Parathyroid adenoma (tissue), 2 donors: ENCODE measurements at regions not wholly inside any gene's neighbourhood (a gene's known extent, or its start where the extent isn't known, plus 50 kb on each side); places are given as distances from the start of the nearest gene placed in this dataset.

Source experiments
- H2AFZ ChIP-seq: fragments of 300-600 bp; sonication (generic); one replicate; pipeline ENCODE4 v1.7.0; 2017; ENCODE audit warnings: antibody characterized with exemption, mild to moderate bottlenecking
- H3K27ac ChIP-seq: fragments of 300-600 bp; sonication (generic); one replicate; pipeline ENCODE4 v1.7.0; 2017
- H3K27me3 ChIP-seq: fragments of 300-600 bp; sonication (generic); one replicate; pipeline ENCODE4 v1.7.0; 2017; ENCODE audit warnings: low read length; ENCODE audit not compliant: control insufficient read depth, insufficient read depth
- H3K36me3 ChIP-seq: fragments of 300-600 bp; sonication (generic); one replicate; pipeline ENCODE4 v1.7.0; 2017; ENCODE audit warnings: low read length; ENCODE audit not compliant: control insufficient read depth, insufficient read depth
- H3K4me1 ChIP-seq: fragments of 300-600 bp; sonication (generic); one replicate; pipeline ENCODE4 v1.7.0; 2017; ENCODE audit warnings: control low read depth
- H3K4me2 ChIP-seq: fragments of 300-600 bp; sonication (generic); one replicate; pipeline ENCODE4 v1.7.0; 2017; ENCODE audit warnings: low read length
- H3K4me3 ChIP-seq: fragments of 300-600 bp; sonication (generic); one replicate; pipeline ENCODE4 v1.7.0; 2017; ENCODE audit warnings: low read depth, low read length
- H3K79me2 ChIP-seq: fragments of 300-600 bp; sonication (generic); one replicate; pipeline ENCODE4 v1.7.0; 2017; ENCODE audit warnings: control low read depth
- H3K9ac ChIP-seq: fragments of 300-600 bp; sonication (generic); one replicate; pipeline ENCODE4 v1.7.0; 2017; ENCODE audit warnings: mild to moderate bottlenecking
- H3K9me3 ChIP-seq: fragments of 300-600 bp; sonication (generic); one replicate; pipeline ENCODE4 v1.7.0; 2017; ENCODE audit warnings: low read length; ENCODE audit not compliant: control insufficient read depth
- TF ChIP-seq, protein P1 (sequence below): fragments of 300-600 bp; sonication (generic); IDR thresholded peaks from one replicate; pipeline ENCODE4 v1.7.0; 2017; ENCODE audit warnings: antibody characterized with exemption, mild to moderate bottlenecking
- donor health status: primary hyperparathyroidism.

DNA sequence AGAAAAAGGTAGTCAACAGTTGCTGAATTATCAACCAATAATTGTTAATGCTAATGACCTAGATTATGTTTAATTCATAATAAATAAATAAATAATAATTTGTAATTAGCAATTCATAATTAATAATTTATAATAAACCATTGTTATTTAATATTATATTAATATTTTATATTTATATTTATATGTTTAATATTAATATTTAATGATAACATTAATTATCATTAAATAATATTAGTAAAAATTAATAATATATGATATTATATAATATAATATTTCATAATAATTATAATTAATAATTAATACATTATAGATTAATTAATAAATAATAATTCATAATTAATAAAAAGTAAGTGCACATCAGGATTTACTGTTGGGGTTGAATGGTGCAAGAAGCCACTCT is 389.4 kb upstream of the RGPD4 start:
- no peaks in the 10 kb centered on the region for H3K27me3 ChIP-seq
- H3K4me3 ChIP-seq: no peak overlapping the region
- no peaks in the 10 kb centered on the region for H3K4me1 ChIP-seq
- H3K27ac ChIP-seq: no peak overlapping the region
- H3K4me2 ChIP-seq: no peak overlapping the region
- H3K36me3 ChIP-seq: no peaks in the 10 kb centered on the region
- no peak overlapping the region for H2AFZ ChIP-seq
- no peaks in the 10 kb centered on the region for H3K9me3 ChIP-seq
- no peaks in the 10 kb centered on the region for H3K79me2 ChIP-seq
- no peak overlapping the region for H3K9ac ChIP-seq
- TF ChIP-seq, protein P1, sequence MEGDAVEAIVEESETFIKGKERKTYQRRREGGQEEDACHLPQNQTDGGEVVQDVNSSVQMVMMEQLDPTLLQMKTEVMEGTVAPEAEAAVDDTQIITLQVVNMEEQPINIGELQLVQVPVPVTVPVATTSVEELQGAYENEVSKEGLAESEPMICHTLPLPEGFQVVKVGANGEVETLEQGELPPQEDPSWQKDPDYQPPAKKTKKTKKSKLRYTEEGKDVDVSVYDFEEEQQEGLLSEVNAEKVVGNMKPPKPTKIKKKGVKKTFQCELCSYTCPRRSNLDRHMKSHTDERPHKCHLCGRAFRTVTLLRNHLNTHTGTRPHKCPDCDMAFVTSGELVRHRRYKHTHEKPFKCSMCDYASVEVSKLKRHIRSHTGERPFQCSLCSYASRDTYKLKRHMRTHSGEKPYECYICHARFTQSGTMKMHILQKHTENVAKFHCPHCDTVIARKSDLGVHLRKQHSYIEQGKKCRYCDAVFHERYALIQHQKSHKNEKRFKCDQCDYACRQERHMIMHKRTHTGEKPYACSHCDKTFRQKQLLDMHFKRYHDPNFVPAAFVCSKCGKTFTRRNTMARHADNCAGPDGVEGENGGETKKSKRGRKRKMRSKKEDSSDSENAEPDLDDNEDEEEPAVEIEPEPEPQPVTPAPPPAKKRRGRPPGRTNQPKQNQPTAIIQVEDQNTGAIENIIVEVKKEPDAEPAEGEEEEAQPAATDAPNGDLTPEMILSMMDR: no peak

DNA sequence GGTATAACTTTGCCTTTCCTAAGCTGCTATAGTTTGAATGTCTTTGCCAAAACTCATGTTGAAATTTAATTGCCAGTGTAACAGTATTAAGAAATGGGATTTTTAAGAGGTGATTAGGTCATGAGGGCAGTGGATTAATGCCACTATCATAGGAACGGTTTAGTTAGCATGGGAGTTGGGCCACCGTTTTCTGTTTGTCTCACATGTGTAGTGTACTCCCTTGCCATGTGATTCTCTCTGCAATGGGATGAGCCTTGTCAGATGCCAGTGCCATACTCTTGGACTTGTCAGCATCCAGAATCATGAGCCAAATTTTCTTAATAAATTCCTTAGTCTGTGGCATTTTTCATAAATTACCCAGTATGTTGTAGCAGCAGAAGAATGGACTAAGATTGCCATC is 388.9 kb upstream of the RGPD4 start:
- Histone ChIP-seq H3K4me1 (no peaks in the 10 kb centered on the region), H3K27ac (no peak overlapping the region), H2AFZ (no peak overlapping the region), H3K9ac (no peak overlapping the region), H3K9me3 (no peaks in the 10 kb centered on the region), H3K79me2 (no peaks in the 10 kb centered on the region), H3K4me3 (no peak overlapping the region), H3K27me3 (no peaks in the 10 kb centered on the region), H3K36me3 (no peaks in the 10 kb centered on the region), H3K4me2 (no peak overlapping the region)
- TF ChIP-seq, protein P1: no peak

DNA sequence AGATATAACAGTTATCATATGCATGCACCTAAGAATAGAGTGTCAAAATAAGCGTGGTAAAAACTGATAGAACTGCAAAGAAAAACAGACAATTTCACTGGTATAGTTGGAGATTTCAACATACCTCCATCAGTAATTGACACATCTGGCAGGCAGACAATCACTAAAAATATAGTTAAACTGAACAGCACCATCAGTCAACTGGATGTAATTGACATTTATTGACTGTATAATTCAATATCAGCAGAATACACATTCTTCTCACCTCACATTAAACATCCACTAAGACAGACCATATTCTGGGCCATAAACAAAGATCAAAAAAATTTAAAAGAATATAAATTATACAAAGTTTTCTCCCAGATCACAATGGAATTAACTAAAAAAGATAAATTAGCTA is 378.5 kb upstream of the RGPD4 start:
- no peak overlapping the region for H3K27ac ChIP-seq
- H3K79me2 ChIP-seq: no peaks in the 10 kb centered on the region
- no peak overlapping the region for H3K4me2 ChIP-seq
- TF ChIP-seq, protein P1: no peak
- H3K4me3 ChIP-seq: no peak overlapping the region
- no peaks in the 10 kb centered on the region for H3K4me1 ChIP-seq
- H3K36me3 ChIP-seq: no peaks in the 10 kb centered on the region
- no peaks in the 10 kb centered on the region for H3K9me3 ChIP-seq
- H3K27me3 ChIP-seq: no peaks in the 10 kb centered on the region
- H3K9ac ChIP-seq: no peak overlapping the region
- H2AFZ ChIP-seq: no peak overlapping the region

DNA sequence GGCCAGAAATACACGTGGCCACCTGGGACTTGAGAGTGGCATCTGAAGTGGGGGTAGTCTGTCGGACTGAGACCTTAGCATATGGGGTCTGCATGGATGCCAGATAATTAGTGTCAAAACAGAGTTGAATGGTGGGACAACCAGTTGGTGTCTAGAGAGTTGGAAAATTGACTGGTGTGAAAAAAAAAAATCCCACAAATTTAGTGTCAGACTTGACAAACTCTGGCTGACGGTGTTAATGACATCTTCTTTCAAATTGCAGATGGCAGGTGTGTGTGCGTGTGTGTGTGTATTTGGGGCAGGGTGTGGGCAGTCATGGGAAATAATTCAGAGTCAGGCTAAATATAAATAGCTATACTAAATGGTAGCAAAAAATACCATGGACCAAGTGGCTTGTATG is 365.4 kb upstream of the RGPD4 start:
- Histone ChIP-seq H2AFZ (no peak overlapping the region), H3K9me3 (no peaks in the 10 kb centered on the region), H3K27me3 (no peaks in the 10 kb centered on the region), H3K36me3 (no peaks in the 10 kb centered on the region), H3K4me1 (no peaks in the 10 kb centered on the region), H3K4me3 (no peak overlapping the region), H3K4me2 (no peak overlapping the region), H3K79me2 (no peaks in the 10 kb centered on the region), H3K27ac (no peak overlapping the region), H3K9ac (no peak overlapping the region)
- TF ChIP-seq, protein P1: no peak

DNA sequence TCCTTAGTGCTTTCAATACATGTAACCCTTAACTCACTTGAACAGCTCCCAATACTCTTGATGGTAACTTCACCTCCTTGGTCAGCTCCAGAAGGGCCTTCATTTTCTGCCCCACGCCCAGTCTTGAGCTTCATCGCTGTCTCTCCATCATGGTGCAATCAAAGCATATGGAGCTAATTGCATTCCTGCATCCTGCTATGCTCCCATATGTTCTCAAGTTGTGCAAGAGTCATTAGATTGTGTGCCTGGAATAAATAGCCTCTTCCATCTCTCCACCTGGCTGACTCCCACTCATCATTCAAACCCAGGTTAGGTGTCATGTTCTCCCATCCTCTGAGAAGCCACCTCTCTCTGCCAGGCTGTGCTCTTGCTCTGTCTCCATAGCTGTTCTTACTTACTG is 364.5 kb upstream of the RGPD4 start:
- TF ChIP-seq, protein P1: no peak
- Histone ChIP-seq H3K9ac (no peak overlapping the region), H3K27ac (no peak overlapping the region), H3K79me2 (no peaks in the 10 kb centered on the region), H3K4me1 (no peaks in the 10 kb centered on the region), H2AFZ (no peak overlapping the region), H3K4me2 (no peak overlapping the region), H3K27me3 (no peaks in the 10 kb centered on the region), H3K9me3 (no peaks in the 10 kb centered on the region), H3K4me3 (no peak overlapping the region), H3K36me3 (no peaks in the 10 kb centered on the region)
